ENCODE measurements at regions not wholly inside any gene's neighbourhood (a gene's known extent, or its start where the extent isn't known, plus 50 kb on each side); places are given as distances from the start of the nearest gene placed in this dataset.

GRCh38 chr9:118832371-118832770 is 536.9 kb downstream of the BRINP1 start:
- no peak for DNase-seq (ENCODE audit: extremely low read depth in 1 of 2, low read depth in 1 of 2)

DNA sequence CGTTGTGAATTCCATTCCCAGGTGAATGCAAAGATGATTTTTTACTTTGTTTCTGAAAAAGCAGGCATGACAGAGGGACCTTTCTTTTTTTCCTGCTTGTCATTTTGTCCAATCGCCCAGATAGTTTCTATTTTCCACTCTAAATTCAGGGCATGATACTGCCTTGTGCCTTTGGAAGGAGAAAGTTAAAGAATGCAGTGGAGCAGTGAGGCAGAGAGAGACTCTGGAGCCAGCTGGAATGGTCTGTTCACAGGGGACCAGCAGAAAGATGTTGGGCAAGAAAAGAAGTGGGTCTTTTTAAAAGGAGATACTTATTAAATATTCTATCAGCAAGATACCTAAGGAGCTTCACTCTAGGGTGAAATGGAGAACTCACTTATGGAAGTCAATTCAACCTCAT is 532.3 kb downstream of the BRINP1 start:
- DNase-seq (ENCODE audit: extremely low read depth in 1 of 2, low read depth in 1 of 2), result no peak

DNA sequence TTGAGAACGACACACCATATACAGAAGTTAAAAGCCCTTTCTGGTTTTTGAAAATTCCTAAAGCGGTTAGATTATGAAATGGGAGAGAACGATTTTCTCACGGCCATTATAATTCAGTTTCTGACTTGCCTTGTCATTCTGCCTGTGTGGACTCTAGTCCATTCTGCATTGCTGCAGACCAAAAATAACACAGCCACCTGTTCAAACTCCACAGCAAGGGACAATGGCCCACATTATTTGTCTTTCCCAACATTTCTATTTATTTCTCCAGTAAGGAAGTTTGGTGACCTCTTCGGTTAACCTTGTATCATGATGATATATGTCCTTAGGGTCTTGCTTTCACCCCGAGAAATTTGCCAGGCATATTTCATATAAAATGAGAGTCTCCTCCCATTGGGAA is 497.7 kb downstream of the BRINP1 start:
- no peak for DNase-seq (ENCODE audit: extremely low read depth in 1 of 2, low read depth in 1 of 2)

DNA sequence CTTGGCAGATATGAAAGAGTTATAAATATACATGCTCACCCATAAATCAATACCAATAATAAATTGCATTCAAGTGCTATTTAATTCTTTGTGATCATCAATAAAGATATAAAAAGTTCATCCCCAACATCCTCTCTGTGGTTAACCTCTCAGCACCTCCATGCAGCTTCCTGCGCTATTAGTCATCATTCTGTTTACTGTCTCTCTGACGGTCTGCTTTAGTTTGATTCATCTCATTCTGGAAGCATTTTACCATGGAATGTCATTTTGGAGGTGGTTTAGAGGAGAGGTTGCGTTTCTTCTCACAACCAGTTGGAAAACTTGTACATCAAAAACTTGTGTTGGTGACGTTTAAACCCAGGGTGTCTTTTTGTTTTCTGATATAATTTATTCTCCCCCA is 486.6 kb downstream of the BRINP1 start:
- no peak for DNase-seq (ENCODE audit: extremely low read depth in 1 of 2, low read depth in 1 of 2)

- DNase-seq (ENCODE audit: extremely low read depth in 1 of 2, low read depth in 1 of 2), result no peak
Observed at GRCh38 chr9:118883411-118883810, 485.8 kb downstream of the BRINP1 start.

- DNase-seq (ENCODE audit: extremely low read depth in 1 of 2, low read depth in 1 of 2), result no peak
Observed at GRCh38 chr9:118891213-118891612, 478.0 kb downstream of the BRINP1 start.

DNA sequence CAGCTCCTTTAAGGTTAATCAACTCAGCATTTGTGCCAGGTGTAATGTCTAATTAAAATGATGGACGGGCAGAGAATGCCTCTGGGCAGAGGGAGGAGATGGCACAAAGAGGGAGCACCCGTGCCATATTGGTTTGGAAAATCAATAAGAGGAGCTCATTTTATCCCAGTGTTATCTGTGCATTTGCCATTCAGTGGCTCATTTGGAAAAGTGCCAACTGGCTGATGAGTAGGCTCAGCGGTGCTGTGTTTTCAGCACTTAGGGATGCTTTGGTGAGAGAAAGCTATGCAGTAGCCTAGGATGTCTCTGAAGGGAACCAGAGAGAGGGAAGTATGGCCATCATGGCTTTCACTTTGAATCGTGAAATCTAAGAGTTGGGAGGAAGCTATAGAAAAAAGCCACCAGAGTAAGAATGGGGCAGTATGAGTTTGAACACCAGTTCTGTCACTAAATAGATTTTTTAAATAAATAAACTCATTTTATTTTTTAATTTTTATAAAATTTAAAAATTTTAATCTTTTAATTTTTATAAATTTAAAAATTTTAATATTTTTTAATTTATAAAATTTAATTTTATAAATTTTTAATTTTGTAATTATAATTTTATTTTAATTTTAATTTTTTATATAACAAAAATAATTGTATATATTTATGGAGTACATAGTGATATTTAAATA is 472.8 kb downstream of the BRINP1 start:
- DNase-seq (ENCODE audit: extremely low read depth in 1 of 2, low read depth in 1 of 2), result no peak

GRCh38 chr9:118918180-118918579 is 451.1 kb downstream of the BRINP1 start:
- DNase-seq (ENCODE audit: extremely low read depth in 1 of 2, low read depth in 1 of 2), result no peak

DNA sequence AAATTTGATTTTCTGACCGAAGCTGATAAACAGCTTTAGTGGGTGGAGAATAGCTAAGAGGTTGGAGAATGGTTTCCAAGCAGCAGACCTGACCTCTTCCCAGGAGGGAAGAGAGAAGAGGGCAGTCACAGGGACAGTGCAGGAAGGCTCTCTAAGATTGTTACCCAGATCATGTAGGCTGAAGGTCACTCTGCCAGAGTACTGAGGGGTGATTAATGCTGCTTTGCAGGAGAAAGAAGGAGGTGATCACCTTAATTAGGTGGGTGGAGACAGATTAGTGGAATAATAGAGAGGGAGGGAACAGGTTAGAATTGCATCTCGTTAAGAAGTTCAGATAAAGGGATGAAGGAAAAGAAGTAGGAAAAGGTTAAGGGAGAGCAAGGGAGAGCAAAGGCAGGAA is 440.5 kb downstream of the BRINP1 start:
- DNase-seq (ENCODE audit: extremely low read depth in 1 of 2, low read depth in 1 of 2), result no peak

DNA sequence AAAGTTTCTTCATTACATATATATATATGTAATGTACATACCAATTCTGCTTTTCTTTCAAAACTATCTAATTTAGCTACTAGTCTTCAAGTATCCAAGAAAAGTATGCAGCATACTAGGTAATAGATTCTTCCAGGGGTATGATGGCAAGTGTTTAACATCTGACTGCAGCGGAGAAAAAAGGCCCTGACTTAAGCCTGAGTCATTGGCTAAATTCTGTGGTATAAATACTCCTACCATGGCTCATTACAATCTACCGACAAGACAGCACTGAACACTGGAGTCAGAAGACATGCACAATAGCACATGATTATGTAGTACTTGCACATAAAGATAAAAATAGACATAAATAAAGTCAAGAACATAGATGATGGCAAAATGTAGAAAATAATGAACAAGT is 439.9 kb downstream of the BRINP1 start:
- no peak for DNase-seq (ENCODE audit: extremely low read depth in 1 of 2, low read depth in 1 of 2)

DNA sequence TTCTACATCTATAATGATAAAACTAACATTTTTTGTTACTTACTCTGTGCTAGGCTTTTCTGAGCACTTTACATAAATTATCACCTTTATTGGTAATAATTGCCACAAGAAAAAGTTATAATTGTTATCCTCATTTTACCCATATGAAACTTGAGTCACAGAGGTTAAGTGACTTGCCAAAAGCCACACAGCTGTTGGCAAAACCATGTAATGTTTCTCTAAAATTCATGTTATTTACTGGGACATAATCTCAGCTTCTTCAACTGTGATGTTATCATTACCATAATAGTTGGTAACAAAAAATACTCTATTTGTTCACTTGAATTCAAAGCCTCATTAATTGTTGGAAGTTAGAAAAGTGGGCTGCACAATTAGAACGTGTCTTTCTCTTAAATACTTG is 437.3 kb downstream of the BRINP1 start:
- no peak for DNase-seq (ENCODE audit: extremely low read depth in 1 of 2, low read depth in 1 of 2)

GRCh38 chr9:118938581-118938980 is 430.7 kb downstream of the BRINP1 start:
- DNase-seq (ENCODE audit: extremely low read depth in 1 of 2, low read depth in 1 of 2), result no peak

DNA sequence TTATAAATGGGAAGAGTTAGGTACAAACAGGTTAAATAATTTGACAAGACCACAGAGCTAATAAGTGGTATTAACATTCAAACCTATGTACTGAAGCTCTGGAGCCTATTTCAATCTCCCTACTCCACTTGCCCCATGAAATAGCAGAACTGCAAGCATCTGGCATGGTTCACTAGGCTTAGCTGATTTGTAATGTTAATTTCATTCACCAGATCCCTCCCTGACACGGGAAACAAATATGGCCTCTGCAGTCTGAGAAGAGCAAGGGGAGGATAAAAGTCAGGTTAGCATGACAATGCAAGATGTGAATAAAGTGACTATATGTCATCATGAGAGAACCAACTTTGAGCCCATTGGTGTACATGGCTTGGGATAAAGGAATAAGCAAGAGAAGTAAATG is 428.8 kb downstream of the BRINP1 start:
- no peak for DNase-seq (ENCODE audit: extremely low read depth in 1 of 2, low read depth in 1 of 2)

GRCh38 chr9:118946669-118947068 is 422.6 kb downstream of the BRINP1 start:
- no peak for DNase-seq (ENCODE audit: extremely low read depth in 1 of 2, low read depth in 1 of 2)

DNA sequence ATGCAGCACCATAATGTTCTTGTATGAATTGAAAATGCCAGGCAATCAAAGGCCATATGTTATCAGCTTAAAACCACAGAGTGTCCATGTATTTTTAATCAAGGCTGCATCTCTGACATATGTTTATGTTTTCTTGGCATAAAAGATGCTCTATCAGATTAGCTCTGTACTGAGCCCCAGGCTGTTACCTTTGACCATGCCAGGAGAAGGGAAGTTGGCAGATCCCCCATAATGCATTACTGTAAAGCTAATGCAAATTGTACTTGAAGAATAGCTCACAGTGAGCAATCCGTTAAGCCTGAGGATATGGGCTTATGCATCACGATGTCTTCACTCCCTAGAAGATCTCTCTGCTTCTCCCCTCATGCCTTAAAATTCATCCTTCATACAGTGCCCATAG is 414.4 kb downstream of the BRINP1 start:
- DNase-seq (ENCODE audit: extremely low read depth in 1 of 2, low read depth in 1 of 2), result no peak

GRCh38 chr9:118957585-118957984 is 411.6 kb downstream of the BRINP1 start:
- no peak for DNase-seq (ENCODE audit: extremely low read depth in 1 of 2, low read depth in 1 of 2)

DNA sequence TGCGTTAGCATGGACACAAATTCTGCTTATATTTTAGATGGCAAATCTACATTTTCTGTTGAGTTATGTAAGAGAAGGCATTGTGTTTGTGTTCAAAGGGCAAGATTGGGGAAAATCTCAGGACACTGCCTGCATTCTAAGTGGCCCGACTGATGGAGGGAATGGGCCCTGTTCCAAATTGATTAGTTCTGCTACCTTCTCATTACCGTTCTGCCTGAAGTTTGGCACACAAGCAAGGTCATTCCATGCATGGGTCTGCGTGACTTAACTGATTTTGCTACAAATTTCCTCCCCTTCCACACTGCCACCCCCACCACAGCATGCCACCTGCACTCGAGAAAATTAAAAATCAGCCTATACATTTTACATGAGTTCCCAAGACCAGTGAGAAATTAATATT is 409.9 kb downstream of the BRINP1 start:
- DNase-seq (ENCODE audit: extremely low read depth in 1 of 2, low read depth in 1 of 2), result no peak

- DNase-seq (ENCODE audit: extremely low read depth in 1 of 2, low read depth in 1 of 2), result no peak
Observed at GRCh38 chr9:118961857-118962256, 407.4 kb downstream of the BRINP1 start.

DNA sequence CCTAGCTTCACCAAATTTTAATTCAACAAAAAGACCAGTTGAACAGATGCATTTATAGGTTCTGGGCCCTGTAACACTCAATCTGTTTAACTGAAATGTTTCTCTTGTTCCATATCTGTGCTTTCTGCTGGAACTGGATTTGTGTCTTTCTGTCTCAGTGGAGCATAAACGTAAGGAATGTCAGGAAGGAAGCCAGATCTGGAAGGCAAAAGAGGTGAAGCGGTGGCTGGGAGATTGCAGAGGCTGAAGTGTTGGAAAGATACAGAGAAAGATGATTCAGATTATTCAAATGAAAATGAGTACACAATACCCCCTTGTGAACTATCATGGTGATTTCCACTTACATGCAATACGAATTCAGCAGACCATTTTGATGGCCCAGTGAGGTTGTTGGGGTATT is 406.8 kb downstream of the BRINP1 start:
- DNase-seq (ENCODE audit: extremely low read depth in 1 of 2, low read depth in 1 of 2), result no peak

- DNase-seq (ENCODE audit: extremely low read depth in 1 of 2, low read depth in 1 of 2), result no peak
Observed at GRCh38 chr9:118963674-118964073, 405.6 kb downstream of the BRINP1 start.

DNA sequence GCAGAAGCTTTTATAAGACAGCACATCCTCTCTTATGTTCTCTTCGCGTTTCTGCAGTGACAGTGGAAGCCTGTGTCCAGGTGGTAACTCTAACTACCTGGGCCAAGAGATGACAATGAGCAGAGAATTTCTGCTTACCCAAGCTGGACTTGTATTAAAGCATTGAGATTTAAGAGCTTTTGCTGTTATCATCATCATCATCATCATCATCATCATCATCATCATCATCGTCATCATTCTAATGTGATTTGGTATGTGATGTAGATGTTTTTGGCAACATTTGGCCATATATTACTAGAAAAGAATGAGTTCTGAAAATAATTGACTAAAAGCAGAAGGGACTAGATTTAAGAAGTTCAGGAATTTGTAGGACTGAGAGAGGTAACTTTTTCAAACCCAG is 401.3 kb downstream of the BRINP1 start:
- no peak for DNase-seq (ENCODE audit: extremely low read depth in 1 of 2, low read depth in 1 of 2)

DNA sequence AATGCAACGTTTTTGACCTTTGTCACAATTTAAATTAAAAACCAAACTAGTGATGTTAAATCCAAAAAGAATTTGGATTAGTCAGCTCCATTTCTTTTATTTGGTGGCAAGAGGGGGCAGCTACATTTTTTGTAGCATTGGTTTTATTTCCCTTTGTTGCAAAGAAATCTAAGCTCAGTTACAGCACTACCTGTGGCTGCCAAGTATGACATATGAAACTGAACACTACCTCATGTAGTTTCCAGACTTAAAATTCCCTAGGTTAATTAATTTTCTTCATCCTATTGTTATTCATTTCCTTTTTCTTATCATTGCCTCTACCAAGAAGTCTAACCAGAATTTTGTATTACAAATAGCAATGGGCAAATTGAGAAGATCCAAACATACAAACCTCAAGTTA is 393.5 kb downstream of the BRINP1 start:
- DNase-seq (ENCODE audit: extremely low read depth in 1 of 2, low read depth in 1 of 2), result no peak

DNA sequence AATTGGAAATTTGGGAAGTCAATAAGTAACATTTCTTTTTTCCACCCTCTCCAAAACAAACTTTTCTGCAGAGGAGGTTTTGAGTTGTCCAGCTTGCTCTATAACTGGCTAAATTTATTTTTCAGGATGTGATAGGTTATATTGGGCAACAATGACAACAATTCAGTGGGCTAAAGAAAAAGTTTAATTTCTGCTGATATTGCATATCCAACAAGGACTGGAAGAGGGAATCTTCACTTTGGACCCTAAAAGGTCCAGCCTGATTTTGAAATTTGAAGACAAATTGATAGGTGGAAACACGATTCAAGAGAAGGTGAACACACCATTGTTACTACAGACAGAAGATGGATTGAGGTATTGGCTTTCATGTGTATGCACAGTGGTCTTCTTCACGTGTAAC is 393.1 kb downstream of the BRINP1 start:
- no peak for DNase-seq (ENCODE audit: extremely low read depth in 1 of 2, low read depth in 1 of 2)

Measured in stimulated activated CD8-positive, alpha-beta memory T cell treated with anti-CD3 and anti-CD28 coated beads, Interleukin-7, amount 100 ng/mL, for 48 hours (primary cell).